Pulmonary artery endothelial cell (primary cell): ENCODE measurements at regions not wholly inside any gene's neighbourhood (a gene's known extent, or its start where the extent isn't known, plus 50 kb on each side); places are given as distances from the start of the nearest gene placed in this dataset.

ENCODE experiments used
- DNase-seq: peaks from one replicate; pipeline ENCODE4 v3.0.0-alpha.2; 2011; ENCODE audit warnings: low read depth, low spot score

DNA sequence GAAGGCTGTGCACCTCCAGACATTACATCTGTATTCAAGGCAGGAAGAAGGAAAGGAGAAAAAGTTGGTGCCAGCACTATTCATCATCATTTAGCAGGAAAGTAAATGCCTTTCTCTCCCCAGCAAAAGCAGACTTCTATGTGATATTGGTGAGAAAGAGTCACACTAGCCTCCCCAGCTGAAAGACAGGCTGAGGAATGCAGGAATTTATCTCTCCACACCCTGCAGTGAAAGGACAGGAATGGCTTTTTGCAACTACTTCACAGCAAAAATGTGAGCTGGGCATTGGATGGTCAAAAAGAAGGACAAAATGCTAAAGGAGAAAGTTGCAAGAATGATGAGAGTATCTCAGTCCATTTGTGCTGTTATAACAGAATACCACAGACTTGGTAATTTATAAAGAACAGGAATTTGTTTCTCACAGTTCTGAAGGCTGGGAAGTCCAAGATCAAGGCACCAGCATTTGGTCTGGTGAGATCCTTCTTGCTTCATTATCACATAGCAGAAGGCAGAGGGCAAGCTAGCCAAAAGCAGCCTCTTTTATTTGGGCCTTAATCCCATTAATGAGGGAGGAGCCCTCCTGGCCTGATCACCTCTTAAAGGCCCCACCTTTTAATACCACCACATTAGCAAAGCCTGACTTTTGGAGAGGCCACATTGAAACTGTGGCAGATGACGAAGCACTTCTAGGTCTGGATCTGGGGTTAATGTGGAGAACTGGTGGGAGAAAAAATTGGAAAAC lies 388.1 kb upstream of the SLC14A2 start:
- DNase-seq, result no peak

DNA sequence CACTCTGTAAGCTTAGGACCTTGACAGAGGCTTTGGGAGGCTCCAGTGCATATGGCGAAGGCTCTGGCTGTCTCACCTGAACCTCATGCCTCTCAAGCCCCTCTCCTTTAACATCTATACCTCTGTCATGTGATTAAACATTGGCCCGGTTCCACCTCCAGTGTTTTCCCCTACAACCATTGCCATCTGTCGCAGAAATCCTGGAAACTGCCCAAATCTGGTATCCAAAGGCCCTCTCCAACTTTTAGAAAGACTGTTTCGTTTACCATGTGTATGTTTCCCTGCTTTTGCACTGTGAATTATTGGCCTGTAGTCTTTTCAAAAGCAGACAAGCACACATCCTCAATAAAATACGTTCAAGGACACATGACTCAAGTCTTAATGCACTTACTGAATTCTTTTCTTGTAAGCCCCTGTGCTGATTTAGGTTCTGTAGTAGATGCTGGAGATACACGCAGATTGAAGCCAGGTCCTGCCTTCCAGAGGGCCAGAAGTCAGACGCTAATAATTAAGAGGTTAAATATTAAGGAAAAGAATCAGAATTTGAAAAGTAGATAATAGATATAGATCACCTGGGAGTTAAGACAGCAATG lies 386.4 kb upstream of the SLC14A2 start:
- DNase-seq, result no peak

GRCh38 chr18:45231617-45232016 lies 383.7 kb upstream of the SLC14A2 start:
- DNase-seq, result no peak

DNA sequence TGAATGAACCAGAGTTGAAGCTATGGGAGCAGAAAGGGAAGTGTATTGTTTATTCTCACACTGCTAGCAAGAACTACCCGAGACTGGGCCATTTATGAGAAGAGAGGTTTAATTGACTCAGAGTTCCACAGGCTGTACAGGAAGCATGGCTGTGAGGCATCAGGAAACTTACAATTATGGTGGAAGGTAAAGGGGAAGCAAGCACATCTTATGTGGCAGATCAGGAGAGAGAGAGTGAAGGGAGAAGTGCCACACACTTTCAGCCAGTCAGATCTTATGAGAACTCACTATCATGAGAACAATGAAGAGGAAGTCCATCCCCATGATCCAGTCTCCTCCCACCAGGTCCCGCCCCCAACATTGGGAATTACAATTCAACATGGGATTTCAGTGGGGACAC lies 383.2 kb upstream of the SLC14A2 start:
- DNase-seq, result no peak

- no peak for DNase-seq
Measured at GRCh38 chr18:45236676-45237075, 378.6 kb upstream of the SLC14A2 start.

- DNase-seq, result no peak
Measured at GRCh38 chr18:45237343-45238098, 377.8 kb upstream of the SLC14A2 start.

- no peak for DNase-seq
Measured at GRCh38 chr18:45241271-45241670, 374.0 kb upstream of the SLC14A2 start.

- no peak for DNase-seq
Measured at GRCh38 chr18:45241982-45242565, 373.2 kb upstream of the SLC14A2 start.

DNA sequence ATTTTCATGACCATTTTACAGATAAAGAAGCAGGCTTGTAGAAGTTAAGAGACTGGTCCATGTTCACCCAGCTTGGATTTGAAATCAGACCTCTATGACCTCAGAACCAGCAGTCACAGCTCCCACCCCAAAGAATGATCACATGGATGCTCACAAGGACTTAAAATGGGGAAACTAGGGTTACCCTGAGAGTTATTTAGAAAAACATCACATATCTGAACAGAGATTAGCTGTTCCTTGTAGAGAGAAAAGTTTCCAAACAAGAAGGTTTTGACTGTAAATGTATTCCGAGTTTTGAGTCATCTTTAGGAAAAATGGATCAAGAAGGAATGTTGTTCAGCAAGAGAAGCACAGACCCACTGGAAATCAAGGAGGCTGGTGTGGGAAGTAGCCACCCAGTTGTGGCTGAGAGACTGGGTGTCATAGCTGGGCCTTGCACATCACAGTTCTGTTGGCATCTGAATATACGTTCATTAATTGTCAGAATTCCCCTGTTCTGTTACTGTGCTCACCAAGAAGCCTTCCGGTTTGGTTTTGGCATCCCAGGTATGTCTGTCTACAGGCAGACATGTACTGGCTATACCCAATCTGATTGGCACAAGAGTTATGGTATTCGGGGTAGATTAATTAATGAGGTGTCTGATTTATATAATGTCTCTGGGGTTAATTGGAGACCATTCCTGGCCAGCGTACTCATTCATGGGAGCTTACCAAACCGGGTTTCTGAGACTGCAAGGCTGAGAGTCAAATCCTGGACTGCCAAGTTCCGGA lies 371.8 kb upstream of the SLC14A2 start:
- no peak for DNase-seq

- no peak for DNase-seq
Measured at GRCh38 chr18:45245091-45245511, 370.2 kb upstream of the SLC14A2 start.

GRCh38 chr18:45248240-45248903 lies 366.9 kb upstream of the SLC14A2 start:
- DNase-seq, result no peak

GRCh38 chr18:45249246-45249661 lies 366.0 kb upstream of the SLC14A2 start:
- DNase-seq, result no peak

GRCh38 chr18:45250479-45250878 lies 364.8 kb upstream of the SLC14A2 start:
- DNase-seq, result no peak

DNA sequence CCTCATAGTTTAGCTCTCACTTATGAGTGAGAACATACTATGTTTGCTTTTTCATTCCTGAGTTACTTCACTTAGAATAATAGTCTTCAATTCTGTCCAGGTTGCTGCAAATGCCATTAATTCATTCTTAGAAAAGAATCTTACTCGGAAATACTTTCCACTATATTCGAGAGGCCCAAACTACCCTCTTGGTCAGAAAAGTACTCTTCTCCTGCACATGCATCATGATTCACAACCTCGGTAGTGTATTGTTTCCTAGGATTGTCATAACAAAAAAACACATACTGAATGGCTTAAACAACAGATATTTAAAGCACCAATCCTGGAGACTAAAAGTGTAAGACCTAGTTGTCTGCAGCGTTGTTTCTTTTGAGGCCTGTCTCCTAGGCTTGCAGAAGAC lies 364.0 kb upstream of the SLC14A2 start:
- no peak for DNase-seq

DNA sequence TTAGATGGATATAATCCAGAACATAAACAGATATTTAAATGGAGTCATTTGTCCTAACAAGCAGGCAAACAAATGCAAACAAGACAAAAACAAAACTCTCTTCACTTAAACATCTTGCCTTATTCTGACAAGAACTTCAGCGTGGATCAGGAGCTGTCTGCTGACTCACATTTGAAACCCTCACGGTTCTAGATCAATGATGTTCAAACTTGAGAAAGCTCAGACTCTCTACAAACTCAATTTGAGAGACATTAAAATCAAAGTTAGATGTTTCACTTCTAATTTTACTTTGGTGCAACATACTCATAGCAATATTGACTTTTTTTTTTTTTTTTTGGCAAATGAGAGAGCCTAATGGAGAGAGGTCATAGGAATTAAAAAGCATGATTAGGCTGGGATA lies 362.8 kb upstream of the SLC14A2 start:
- DNase-seq, result no peak

- DNase-seq, result no peak
Measured at GRCh38 chr18:45253056-45253565, 362.2 kb upstream of the SLC14A2 start.

DNA sequence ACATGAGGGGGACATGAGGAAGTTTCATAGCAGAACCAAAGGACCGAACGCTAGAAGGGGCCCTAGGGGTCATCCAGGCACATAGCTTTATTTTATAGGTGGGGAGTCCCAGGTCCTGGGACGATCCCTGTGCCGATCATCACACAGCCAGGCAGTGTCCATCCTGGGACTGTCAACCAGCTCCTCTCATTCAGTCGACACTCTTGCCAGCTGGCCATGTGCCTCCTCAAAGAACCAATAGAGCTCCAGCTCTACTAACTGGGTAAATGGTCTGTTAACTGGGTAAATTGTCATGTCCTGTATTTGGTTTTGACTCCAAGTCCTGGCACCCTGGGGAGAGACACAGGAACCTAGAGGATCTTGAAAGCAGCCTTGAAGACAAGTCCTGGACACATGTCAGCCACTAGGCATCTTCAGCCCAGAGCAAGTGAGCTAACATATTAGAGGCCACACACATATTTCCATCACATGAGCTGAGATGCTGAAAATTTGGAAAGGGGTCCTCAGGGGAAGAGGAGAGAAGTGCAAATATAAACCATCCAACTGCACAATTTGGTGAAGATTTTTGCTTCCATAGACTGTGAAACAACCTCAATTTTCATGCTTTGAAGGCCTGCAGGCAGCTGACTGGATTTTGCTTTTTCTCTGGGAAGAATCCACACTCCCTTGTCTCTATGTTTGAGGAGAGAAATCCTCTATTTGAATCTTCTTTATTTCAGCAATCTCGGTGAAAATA lies 361.1 kb upstream of the SLC14A2 start:
- no peak for DNase-seq

- DNase-seq, result no peak
Measured at GRCh38 chr18:45254709-45255082, 360.6 kb upstream of the SLC14A2 start.

- DNase-seq, result no peak
Measured at GRCh38 chr18:45255197-45255890, 359.9 kb upstream of the SLC14A2 start.
